HepG2 (cell line): ENCODE measurements at regions not wholly inside any gene's neighbourhood (a gene's known extent, or its start where the extent isn't known, plus 50 kb on each side); places are given as distances from the start of the nearest gene placed in this dataset.

Source experiments
- ATAC-seq: fragments of 200-7000 bp; cut with Tn5 transposase; 3 replicates; pipeline ENCODE4 v1.9.1; 2020; ENCODE audit warnings: mild to moderate bottlenecking, moderate library complexity
- BruUV-seq: library from RNA; stranded (reverse); fragments of 400-500 nt; replicated peaks from 2 replicates; lab custom pipeline; 2021; lab: Mats Ljungman, UMichigan
- CTCF ChIA-PET: fragments of 300-600 bp; formaldehyde crosslinking; extraction: SDS; loops from one replicate; lab custom pipeline; 2021; ENCODE audit warnings: low total read pairs, inconsistent platforms, low intra/inter-chr PET ratio; lab: Yijun Ruan, JAX
- POLR2A ChIA-PET: fragments of 350-600 bp; sonication (Branson Sonifier 250); formaldehyde crosslinking; loops from one replicate; lab custom pipeline; 2020; ENCODE audit warnings: antibody characterized with exemption, inconsistent platforms; lab: Yijun Ruan, JAX
- DNase-seq: peaks from one replicate; pipeline ENCODE4 v3.0.0-alpha.2; 2015; ENCODE audit warnings: low spot score
- FAIRE-seq: peaks from 3 replicates; lab custom pipeline; 2011; peaks lifted over from hg19 to GRCh38; lab: Jason Lieb, UNC
- H2AFZ ChIP-seq: one replicate; pipeline ENCODE4 v1.6.1; 2011; ENCODE audit warnings: low read length, inconsistent platforms
- H3K27ac ChIP-seq: fragments of 300-600 bp; 3 replicates; pipeline ENCODE4 v1.8.0; 2011; ENCODE audit warnings: mixed run types, mild to moderate bottlenecking, mixed read lengths, low read length, inconsistent platforms; ENCODE audit not compliant: insufficient read depth; ENCODE audit errors: extremely low read length
- H3K27me3 ChIP-seq, 2 experiments: fragments of 200-600 bp in 1 of 2; 2 replicates in 1 of 2; 3 replicates in 1 of 2; pipeline versions ENCODE4 v1.6.0 to v1.8.0; 2011; ENCODE audit warnings: low read length in 2 of 2, mild to moderate bottlenecking in 2 of 2, moderate library complexity in 2 of 2, inconsistent platforms in 1 of 2; ENCODE audit not compliant: insufficient read depth in 2 of 2, control insufficient read depth in 1 of 2
- H3K36me3 ChIP-seq, 2 experiments: fragments of 200-600 bp in 1 of 2; replicated peaks in 1 of 2; 2 replicates in 1 of 2; 3 replicates in 1 of 2; pipeline versions ENCODE4 v1.5.1 to v1.8.0; 2011; ENCODE audit warnings: low read length in 2 of 2, inconsistent platforms in 1 of 2; ENCODE audit not compliant: insufficient read depth in 2 of 2, control insufficient read depth in 1 of 2
- H3K4me1 ChIP-seq: 2 replicates; pipeline ENCODE4 v1.5.1; 2012; ENCODE audit warnings: low read length, inconsistent platforms; ENCODE audit not compliant: insufficient read depth
- H3K4me2 ChIP-seq: 2 replicates; pipeline ENCODE4 v1.6.0; 2011; ENCODE audit warnings: low read depth, low read length, inconsistent platforms
- H3K4me3 ChIP-seq, 3 experiments: fragments of 200-600 bp in 1 of 3; sonication (generic), shearing (Covaris generic) in 1 of 3; replicated peaks in 1 of 3; 2 replicates each; pipeline ENCODE4 v1.5.1; 2011 to 2016; ENCODE audit warnings: low read length in 3 of 3, inconsistent platforms in 2 of 3, low read depth in 2 of 3, mild to moderate bottlenecking in 2 of 3, control low read depth in 1 of 3, mixed read lengths in 1 of 3; ENCODE audit not compliant: insufficient read depth in 1 of 3
- H3K79me2 ChIP-seq: one replicate; pipeline ENCODE4 v1.6.1; 2011; ENCODE audit warnings: low read length, inconsistent platforms; ENCODE audit not compliant: insufficient read depth
- H3K9ac ChIP-seq: 2 replicates; pipeline ENCODE4 v1.6.0; 2011; ENCODE audit warnings: mild to moderate bottlenecking, low read depth, low read length, inconsistent platforms; ENCODE audit not compliant: insufficient read depth
- H3K9me3 ChIP-seq: 2 replicates; pipeline ENCODE4 v1.5.1; 2012; ENCODE audit warnings: mild to moderate bottlenecking, low read length
- H4K20me1 ChIP-seq: 2 replicates; pipeline ENCODE4 v1.6.0; 2011; ENCODE audit warnings: inconsistent platforms, mild to moderate bottlenecking, low read length, moderate library complexity; ENCODE audit not compliant: insufficient read depth
- CREBL2 ChIP-seq: sonication (generic); formaldehyde crosslinking; IDR thresholded peaks from 2 replicates; pipeline ENCODE4 v1.8.1; 2023; ENCODE audit warnings: missing genetic modification reagents, mild to moderate bottlenecking, borderline replicate concordance
- GTF2F1 ChIP-seq: fragments of 150-350 bp; IDR thresholded peaks from 2 replicates; pipeline ENCODE4 v1.6.1; 2014; ENCODE audit warnings: low read length
- IKZF4 ChIP-seq: sonication (generic); formaldehyde crosslinking; IDR thresholded peaks from 2 replicates; pipeline ENCODE4 v1.5.1; 2020; ENCODE audit warnings: borderline replicate concordance, mild to moderate bottlenecking, low read depth, missing genetic modification reagents; ENCODE audit errors: not compliant biosample characterization
- IRF2 ChIP-seq: IDR thresholded peaks from 2 replicates; pipeline ENCODE4 v1.6.1; 2018; ENCODE audit warnings: missing genetic modification reagents, missing compliant biosample characterization
- NFKBIZ ChIP-seq: IDR thresholded peaks from 2 replicates; pipeline ENCODE4 v1.6.1; 2018; ENCODE audit warnings: missing genetic modification reagents, missing compliant biosample characterization
- PAXIP1 ChIP-seq: sonication (generic); formaldehyde crosslinking; conservative IDR thresholded peaks from 2 replicates; pipeline ENCODE4 v1.4.0; 2020; ENCODE audit warnings: mild to moderate bottlenecking, missing genetic modification reagents, moderate library complexity
- RFXANK ChIP-seq: IDR thresholded peaks from 2 replicates; pipeline ENCODE4 v1.6.1; 2016
- U2AF2 ChIP-seq: fragments of 200-400 bp; formaldehyde crosslinking; IDR thresholded peaks from 2 replicates; pipeline ENCODE4 v1.6.1; 2017; ENCODE audit warnings: low read depth, mild to moderate bottlenecking, low read length
- ZNF513 ChIP-seq: sonication (generic); formaldehyde crosslinking; conservative IDR thresholded peaks from 2 replicates; pipeline ENCODE4 v1.5.0; 2020; ENCODE audit warnings: missing genetic modification reagents
- ZNF549 ChIP-seq: sonication (generic); formaldehyde crosslinking; IDR thresholded peaks from 2 replicates; pipeline ENCODE4 v1.5.0; 2020; ENCODE audit warnings: missing genetic modification reagents
- ZNF557 ChIP-seq: sonication (generic); formaldehyde crosslinking; IDR thresholded peaks from 2 replicates; pipeline ENCODE4 v1.4.0; 2020; ENCODE audit warnings: missing genetic modification reagents
- ZNF724P ChIP-seq: sonication (generic); formaldehyde crosslinking; IDR thresholded peaks from 2 replicates; pipeline ENCODE4 v1.8.0; 2022; ENCODE audit warnings: missing genetic modification reagents, borderline replicate concordance
- ZNF761 ChIP-seq: sonication (generic); formaldehyde crosslinking; conservative IDR thresholded peaks from 2 replicates; pipeline ENCODE4 v1.4.0; 2020; ENCODE audit warnings: mild to moderate bottlenecking, missing genetic modification reagents
- ZNF816 ChIP-seq: sonication (generic); formaldehyde crosslinking; IDR thresholded peaks from 2 replicates; pipeline ENCODE4 v1.8.0; 2022; ENCODE audit warnings: missing genetic modification reagents, mild to moderate bottlenecking, borderline replicate concordance
- ZNF883 ChIP-seq: sonication (generic); formaldehyde crosslinking; IDR thresholded peaks from 2 replicates; pipeline ENCODE4 v1.5.1; 2020; ENCODE audit warnings: mild to moderate bottlenecking, missing genetic modification reagents; ENCODE audit errors: not compliant biosample characterization
- WGBS: methylation state at CpG from one replicate; pipeline ENCODE4 v1.1.6; 2017; ENCODE audit warnings: low lambda C conversion rate; 5-methylcytosine and 5-hydroxymethylcytosine counted together
- in situ Hi-C: cut with HindIII; loops from 2 replicates; pipeline ENCODE4 v1.10.0; 2017; ENCODE audit warnings: low pct_unique_long_range_greater_than_20kb; ENCODE audit not compliant: extremely low pct_ligation_motif_present
- intact Hi-C: fragments of 100-400 bp; cut with micrococcal nuclease; formaldehyde crosslinking; loops from one replicate; pipeline ENCODE4 v1.10.0; 2022; ENCODE audit not compliant: unreplicated experiment
- TF ChIP-seq, protein P1 (sequence below): IDR thresholded peaks from 2 replicates; pipeline ENCODE4 v1.4.0; 2020; ENCODE audit warnings: mild to moderate bottlenecking, missing genetic modification reagents

DNA sequence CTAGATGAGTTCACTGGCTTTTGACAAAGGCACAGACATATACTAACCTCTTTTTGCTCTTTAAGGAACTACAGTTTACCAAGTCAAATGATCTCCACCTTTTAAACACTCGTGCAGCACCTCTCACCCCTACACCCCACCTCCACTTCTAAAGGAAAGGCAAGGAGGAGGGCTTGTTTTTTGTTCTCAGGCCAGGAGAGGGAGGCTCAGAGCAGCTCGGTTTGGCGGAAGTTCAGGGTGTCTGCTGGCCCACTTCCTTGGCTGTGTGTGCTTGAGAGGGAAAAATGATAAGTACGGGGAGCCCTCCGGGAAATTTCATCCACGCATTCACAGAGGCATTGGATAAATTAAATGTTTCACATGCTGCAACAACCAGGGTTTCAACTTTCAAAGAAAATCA lies 667.9 kb downstream of the BCL11A start (continued):
- TF ChIP-seq, protein P1, sequence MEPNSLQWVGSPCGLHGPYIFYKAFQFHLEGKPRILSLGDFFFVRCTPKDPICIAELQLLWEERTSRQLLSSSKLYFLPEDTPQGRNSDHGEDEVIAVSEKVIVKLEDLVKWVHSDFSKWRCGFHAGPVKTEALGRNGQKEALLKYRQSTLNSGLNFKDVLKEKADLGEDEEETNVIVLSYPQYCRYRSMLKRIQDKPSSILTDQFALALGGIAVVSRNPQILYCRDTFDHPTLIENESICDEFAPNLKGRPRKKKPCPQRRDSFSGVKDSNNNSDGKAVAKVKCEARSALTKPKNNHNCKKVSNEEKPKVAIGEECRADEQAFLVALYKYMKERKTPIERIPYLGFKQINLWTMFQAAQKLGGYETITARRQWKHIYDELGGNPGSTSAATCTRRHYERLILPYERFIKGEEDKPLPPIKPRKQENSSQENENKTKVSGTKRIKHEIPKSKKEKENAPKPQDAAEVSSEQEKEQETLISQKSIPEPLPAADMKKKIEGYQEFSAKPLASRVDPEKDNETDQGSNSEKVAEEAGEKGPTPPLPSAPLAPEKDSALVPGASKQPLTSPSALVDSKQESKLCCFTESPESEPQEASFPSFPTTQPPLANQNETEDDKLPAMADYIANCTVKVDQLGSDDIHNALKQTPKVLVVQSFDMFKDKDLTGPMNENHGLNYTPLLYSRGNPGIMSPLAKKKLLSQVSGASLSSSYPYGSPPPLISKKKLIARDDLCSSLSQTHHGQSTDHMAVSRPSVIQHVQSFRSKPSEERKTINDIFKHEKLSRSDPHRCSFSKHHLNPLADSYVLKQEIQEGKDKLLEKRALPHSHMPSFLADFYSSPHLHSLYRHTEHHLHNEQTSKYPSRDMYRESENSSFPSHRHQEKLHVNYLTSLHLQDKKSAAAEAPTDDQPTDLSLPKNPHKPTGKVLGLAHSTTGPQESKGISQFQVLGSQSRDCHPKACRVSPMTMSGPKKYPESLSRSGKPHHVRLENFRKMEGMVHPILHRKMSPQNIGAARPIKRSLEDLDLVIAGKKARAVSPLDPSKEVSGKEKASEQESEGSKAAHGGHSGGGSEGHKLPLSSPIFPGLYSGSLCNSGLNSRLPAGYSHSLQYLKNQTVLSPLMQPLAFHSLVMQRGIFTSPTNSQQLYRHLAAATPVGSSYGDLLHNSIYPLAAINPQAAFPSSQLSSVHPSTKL (CRISPR knock-in tag): no peak
- TF ChIP-seq ZNF724P (no peak), IRF2 (CRISPR knock-in tag) (no peak), NFKBIZ (CRISPR knock-in tag) (no peak), PAXIP1 (CRISPR knock-in tag) (no peak)

DNA sequence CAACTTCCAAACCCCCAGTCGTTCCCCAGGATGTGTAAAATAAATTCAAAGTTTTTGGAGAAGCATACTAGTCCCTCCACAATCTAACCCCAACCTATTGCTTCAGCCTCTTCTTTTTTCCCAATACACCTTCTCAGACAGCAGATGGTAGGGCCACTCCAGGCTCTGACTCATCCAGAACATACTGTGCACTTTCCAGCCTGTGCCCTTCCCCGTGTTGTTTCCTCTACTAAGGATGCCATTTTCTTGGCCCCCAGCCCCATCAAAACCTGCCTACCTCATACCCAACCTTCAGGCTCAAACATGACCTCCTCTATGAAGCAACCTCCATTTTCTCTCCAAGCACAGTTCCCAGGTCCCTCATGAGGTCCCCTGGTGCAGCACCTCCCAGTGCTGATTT lies 669.3 kb downstream of the BCL11A start:
- Histone ChIP-seq H3K79me2 (no peaks in the 10 kb centered on the region), H3K4me3 (no peak overlapping the region), H4K20me1 (no peaks in the 10 kb centered on the region), H3K27ac (no peak overlapping the region), H3K4me1 (no peaks in the 10 kb centered on the region), H3K9ac (no peak overlapping the region), H3K36me3 (no peaks in the 10 kb centered on the region), H2AFZ (no peak overlapping the region), H3K27me3 (no peaks in the 10 kb centered on the region), H3K9me3 (no peaks in the 10 kb centered on the region), H3K4me2 (no peak overlapping the region)
- POLR2A ChIA-PET: no interaction called here
- intact Hi-C loops (no loop called here), in situ Hi-C loops (no loop called here)
- DNase-seq: no peak
- CTCF ChIA-PET: no interaction called here
- FAIRE-seq: no peak
- ATAC-seq: no peak
- 0% methylated on average over 2 of the region's 2 CpGs for WGBS
- no TSS peak for BruUV-seq
- no peak for TF ChIP-seq CREBL2 (CRISPR knock-in tag)
- TF ChIP-seq IKZF4 (CRISPR knock-in tag): no peak
- no peak for TF ChIP-seq ZNF761 (CRISPR knock-in tag)
- no peak for TF ChIP-seq U2AF2
- no peak for TF ChIP-seq GTF2F1
- TF ChIP-seq ZNF816 (CRISPR knock-in tag): no peak
- no peak for TF ChIP-seq ZNF557 (CRISPR knock-in tag)
- TF ChIP-seq RFXANK (CRISPR knock-in tag): no peak
- no peak for TF ChIP-seq ZNF883 (CRISPR knock-in tag)
- no peak for TF ChIP-seq ZNF513 (CRISPR knock-in tag)
- no peak for TF ChIP-seq ZNF549 (CRISPR knock-in tag)
